Esophagus muscularis mucosa (tissue), 4 donors: ENCODE measurements at regions not wholly inside any gene's neighbourhood (a gene's known extent, or its start where the extent isn't known, plus 50 kb on each side); places are given as distances from the start of the nearest gene placed in this dataset.

Source experiments
- DNase-seq: peaks from one replicate; pipeline ENCODE4 v3.0.0-alpha.2; 2017; ENCODE audit errors: extremely low spot score
- H3K27ac ChIP-seq, 4 donors: fragments of 200-600 bp; sonication (generic); replicated peaks in 1 of 4; 1 replicate in 3 of 4; 2 replicates in 1 of 4; pipeline ENCODE4 v1.5.1; 2016 to 2019; ENCODE audit warnings: mild to moderate bottlenecking in 1 of 4
- H3K27me3 ChIP-seq, 4 donors: fragments of 200-600 bp; sonication (generic); one replicate each; pipeline versions ENCODE4 v1.5.1 to v1.6.0; 2016 to 2019
- H3K36me3 ChIP-seq, 4 donors: fragments of 200-600 bp; sonication (generic); one replicate each; pipeline ENCODE4 v1.5.1; 2016 to 2019
- H3K4me1 ChIP-seq, 4 donors: fragments of 200-600 bp; sonication (generic); one replicate each; pipeline ENCODE4 v1.5.1; 2016 to 2019
- H3K4me3 ChIP-seq, 4 donors: fragments of 200-600 bp; sonication (generic); 1 replicate in 2 of 4; 2 replicates in 2 of 4; pipeline ENCODE4 v1.5.1; 2016 to 2019; ENCODE audit warnings: mild to moderate bottlenecking in 4 of 4, moderate library complexity in 1 of 4
- H3K9me3 ChIP-seq, 4 donors: fragments of 200-600 bp; sonication (generic); 1 replicate in 3 of 4; 2 replicates in 1 of 4; pipeline ENCODE4 v1.5.1; 2016 to 2019
- EP300 ChIP-seq: sonication (generic); formaldehyde crosslinking; IDR thresholded peaks from one replicate; pipeline ENCODE4 v1.6.1; 2017; ENCODE audit warnings: antibody characterized with exemption
- POLR2A ChIP-seq: fragments of 450-650 bp; IDR thresholded peaks from one replicate; pipeline ENCODE4 v1.6.1; 2017; ENCODE audit warnings: antibody characterized with exemption, moderate library complexity, mild to moderate bottlenecking, low read depth
- POLR2AphosphoS5 ChIP-seq, 2 donors: sonication (generic); formaldehyde crosslinking; IDR thresholded peaks; one replicate each; pipeline ENCODE4 v1.6.1; 2017; ENCODE audit warnings: antibody characterized with exemption in 2 of 2
- WGBS: methylation state at CpG from one replicate; pipeline ENCODE4 v1.1.5; 2018; 5-methylcytosine and 5-hydroxymethylcytosine counted together
- intact Hi-C: fragments of 100-400 bp; cut with DNase I; formaldehyde crosslinking; loops from one replicate; pipeline ENCODE4 v1.15.1; 2023
- TF ChIP-seq, protein P1 (sequence below), 3 experiments: fragments of 200-600 bp in 2 of 3; fragments of 450-650 bp in 1 of 3; sonication (generic) in 2 of 3; IDR thresholded peaks; one replicate each; pipeline ENCODE4 v1.5.1; 2017 to 2019; ENCODE audit warnings: antibody characterized with exemption in 3 of 3, mild to moderate bottlenecking in 2 of 3, moderate library complexity in 1 of 3

- Histone ChIP-seq H3K36me3 (no peaks in the 10 kb centered on the region), H3K27ac (no peak overlapping the region), H3K27me3 (no peaks in the 10 kb centered on the region), H3K4me3 (no peak overlapping the region), H3K9me3 (no peaks in the 10 kb centered on the region), H3K4me1 (peaks cover 2 to 39% (median 30%) of the 10 kb centered on the region in 4 donors)
- WGBS: 86% methylated on average over 2 of the region's 2 CpGs
- intact Hi-C loops: loop anchor here (10.0 kb wide), 1 partner anchor 559 kb away; the partner anchor contains the start of gene IGFBP5
- DNase-seq: no peak
- TF ChIP-seq, protein P1, sequence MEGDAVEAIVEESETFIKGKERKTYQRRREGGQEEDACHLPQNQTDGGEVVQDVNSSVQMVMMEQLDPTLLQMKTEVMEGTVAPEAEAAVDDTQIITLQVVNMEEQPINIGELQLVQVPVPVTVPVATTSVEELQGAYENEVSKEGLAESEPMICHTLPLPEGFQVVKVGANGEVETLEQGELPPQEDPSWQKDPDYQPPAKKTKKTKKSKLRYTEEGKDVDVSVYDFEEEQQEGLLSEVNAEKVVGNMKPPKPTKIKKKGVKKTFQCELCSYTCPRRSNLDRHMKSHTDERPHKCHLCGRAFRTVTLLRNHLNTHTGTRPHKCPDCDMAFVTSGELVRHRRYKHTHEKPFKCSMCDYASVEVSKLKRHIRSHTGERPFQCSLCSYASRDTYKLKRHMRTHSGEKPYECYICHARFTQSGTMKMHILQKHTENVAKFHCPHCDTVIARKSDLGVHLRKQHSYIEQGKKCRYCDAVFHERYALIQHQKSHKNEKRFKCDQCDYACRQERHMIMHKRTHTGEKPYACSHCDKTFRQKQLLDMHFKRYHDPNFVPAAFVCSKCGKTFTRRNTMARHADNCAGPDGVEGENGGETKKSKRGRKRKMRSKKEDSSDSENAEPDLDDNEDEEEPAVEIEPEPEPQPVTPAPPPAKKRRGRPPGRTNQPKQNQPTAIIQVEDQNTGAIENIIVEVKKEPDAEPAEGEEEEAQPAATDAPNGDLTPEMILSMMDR (IDR thresholded peaks at IDR 0.05): no peak
- TF ChIP-seq POLR2A: no peak
- TF ChIP-seq POLR2AphosphoS5 (IDR thresholded peaks at IDR 0.05): no peak
- TF ChIP-seq EP300: no peak
These were observed 394.2 kb upstream of the TNP1 start for GRCh38 chr2:217254111-217254510.

DNA sequence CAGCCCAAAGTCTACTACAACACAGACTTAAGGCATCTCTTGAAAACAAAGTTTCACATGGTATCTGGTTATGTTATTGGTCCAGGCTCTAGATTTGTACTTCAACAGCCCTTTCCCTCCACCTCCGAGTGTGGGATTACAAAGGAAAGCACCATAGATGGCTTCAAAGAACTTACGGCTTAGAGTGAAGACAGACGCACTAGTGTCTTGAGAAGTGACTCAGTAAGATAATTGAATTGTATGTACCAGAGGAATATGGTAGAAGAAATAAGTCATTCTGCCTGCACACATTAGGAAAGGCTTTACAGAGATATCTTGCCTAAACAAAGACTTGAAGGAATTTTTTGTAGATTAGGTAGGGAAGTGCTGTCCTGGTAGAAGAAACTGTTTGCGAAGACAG lies 392.3 kb upstream of the TNP1 start:
- Histone ChIP-seq H3K4me1 (peaks cover 18 to 58% (median 50%) of the 10 kb centered on the region in 4 donors), H3K36me3 (no peaks in the 10 kb centered on the region), H3K9me3 (no peaks in the 10 kb centered on the region), H3K27ac (peak overlapping the region; percentile 82 to 83 (median 82)), H3K4me3 (no peak overlapping the region), H3K27me3 (no peaks in the 10 kb centered on the region)
- no peak for DNase-seq
- 90% methylated on average over 4 of the region's 4 CpGs for WGBS
- TF ChIP-seq EP300 (no peak), POLR2A (no peak), POLR2AphosphoS5 (IDR thresholded peaks at IDR 0.05) (no peak)
- TF ChIP-seq, protein P1 (IDR thresholded peaks at IDR 0.05): no peak
- intact Hi-C loops: loop anchor here (10.0 kb wide), 1 partner anchor 557 kb away; the partner anchor contains the start of gene IGFBP5

DNA sequence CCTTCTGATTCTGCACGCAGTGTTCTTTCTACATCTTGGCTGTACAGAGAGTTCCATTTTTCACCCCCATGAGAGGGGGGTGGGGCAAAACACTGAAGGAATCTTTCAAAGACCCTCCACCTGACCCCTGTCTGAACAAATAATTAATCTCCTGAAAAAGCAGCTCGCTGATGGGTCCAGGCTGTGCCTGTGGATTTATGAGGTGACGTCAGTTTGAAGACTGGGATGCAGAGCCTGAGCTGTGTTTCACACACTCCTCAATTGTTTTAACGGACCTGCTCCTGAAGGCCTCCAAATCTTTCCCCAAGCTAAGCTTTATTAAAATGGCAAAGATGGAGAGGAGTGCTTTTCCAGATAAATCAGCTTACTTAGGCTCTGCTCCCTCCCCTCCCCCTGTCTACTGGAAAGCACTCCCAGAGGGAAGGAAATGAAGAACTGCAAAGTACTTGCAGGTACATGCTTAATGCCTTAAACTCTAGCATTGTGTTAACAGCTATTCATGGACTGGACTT lies 390.2 kb upstream of the TNP1 start:
- intact Hi-C loops: loop anchor here (10.0 kb wide), 1 partner anchor 555 kb away; the partner anchor contains the start of gene IGFBP5
- peaks cover 18 to 61% (median 52%) of the 10 kb centered on the region in 4 donors for H3K4me1 ChIP-seq

DNA sequence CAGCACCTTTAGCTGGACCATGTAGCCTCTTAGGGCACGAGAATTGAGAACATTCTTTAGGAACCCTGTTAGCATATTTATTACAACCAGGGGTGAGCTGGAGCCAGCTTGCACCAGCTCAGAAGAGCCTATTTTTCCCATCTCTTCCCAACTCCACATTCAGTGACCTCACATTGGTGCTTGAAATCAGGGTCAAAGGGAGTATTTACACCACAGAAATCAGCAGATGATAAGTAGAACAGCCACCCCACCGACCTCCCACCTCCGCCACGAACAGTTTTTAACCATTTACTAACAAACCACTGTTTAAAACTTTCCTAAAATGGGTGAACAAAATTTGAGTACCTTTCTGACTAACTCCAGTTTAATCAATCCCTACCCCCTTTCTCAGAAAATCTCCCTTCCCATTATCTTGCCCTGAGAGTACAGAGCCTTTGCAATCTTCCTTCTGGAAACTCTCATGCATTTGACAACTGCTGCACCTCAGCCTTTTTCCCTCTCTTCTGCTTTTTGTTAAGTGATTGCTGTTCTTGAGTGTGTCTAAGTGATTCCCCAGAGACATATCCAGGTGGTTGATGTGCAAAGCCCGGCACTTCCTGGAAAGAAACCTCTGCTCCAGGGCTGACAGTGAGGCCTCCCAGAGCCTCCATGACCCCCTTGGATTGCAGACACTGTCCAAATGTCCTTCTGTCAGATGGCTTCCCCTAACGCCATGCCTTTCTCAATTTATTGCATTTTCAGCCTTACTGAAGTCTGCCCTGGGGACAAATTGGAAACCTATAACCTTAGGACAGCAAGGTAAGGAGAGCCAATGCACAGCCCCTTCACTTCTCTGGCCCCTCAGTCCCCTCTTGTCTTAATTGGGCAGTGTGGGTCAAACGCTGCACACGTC lies 389.5 kb upstream of the TNP1 start:
- DNase-seq: no peak
- peaks cover 18 to 61% (median 52%) of the 10 kb centered on the region in 4 donors for H3K4me1 ChIP-seq
- no peak overlapping the region for H3K4me3 ChIP-seq
- no peaks in the 10 kb centered on the region for H3K9me3 ChIP-seq
- 48% methylated on average over 8 of the region's 8 CpGs for WGBS
- H3K36me3 ChIP-seq: no peaks in the 10 kb centered on the region
- peak overlapping the region; percentile 82 to 83 (median 82) for H3K27ac ChIP-seq
- intact Hi-C loops: loop anchor here (10.0 kb wide), 1 partner anchor 555 kb away; the partner anchor contains the start of gene IGFBP5
- no peaks in the 10 kb centered on the region for H3K27me3 ChIP-seq
- peak; percentile 50 for TF ChIP-seq EP300
- no peak for TF ChIP-seq POLR2AphosphoS5 (IDR thresholded peaks at IDR 0.05)

More for the DNA sequence above, 390.2 kb upstream of the TNP1 start:
- WGBS: 39% methylated on average over 4 of the region's 4 CpGs
- peak overlapping the region; percentile 82 to 83 (median 82) for H3K27ac ChIP-seq
- TF ChIP-seq POLR2AphosphoS5 (IDR thresholded peaks at IDR 0.05) (peak; percentile 84), EP300 (peak; percentile 92), POLR2A (no peak)
- no peaks in the 10 kb centered on the region for H3K36me3 ChIP-seq
- H3K4me3 ChIP-seq: no peak overlapping the region
- no peak for DNase-seq
- H3K9me3 ChIP-seq: no peaks in the 10 kb centered on the region
- H3K27me3 ChIP-seq: no peaks in the 10 kb centered on the region

- no peak for DNase-seq
- intact Hi-C loops: no loop called here
These were observed 388.6 kb upstream of the TNP1 start for GRCh38 chr2:217248312-217248935.

More at GRCh38 chr2:217248312-217248935, 388.6 kb upstream of the TNP1 start:
- 12% methylated on average over 9 of the region's 9 CpGs for WGBS
- Histone ChIP-seq H3K9me3 (no peaks in the 10 kb centered on the region), H3K27ac (peak overlapping the region; percentile 82 to 83 (median 82)), H3K36me3 (no peaks in the 10 kb centered on the region), H3K27me3 (no peaks in the 10 kb centered on the region), H3K4me3 (peak overlapping the region in 2 of 4 donors; percentile 14 to 15), H3K4me1 (peaks cover 18 to 61% (median 52%) of the 10 kb centered on the region in 4 donors)
- TF ChIP-seq POLR2AphosphoS5 (IDR thresholded peaks at IDR 0.05) (peak; percentile 47 to 55), POLR2A (no peak)
